ENCODE measurements at regions not wholly inside any gene's neighbourhood (a gene's known extent, or its start where the extent isn't known, plus 50 kb on each side); places are given as distances from the start of the nearest gene placed in this dataset.
"Not testable (repeated sequence)": the region's sequence is repeated elsewhere in the genome, so short reads cannot be mapped to it uniquely, and the experiment has no call there.

- Histone ChIP-seq H3K27ac (no peak overlapping the region), H3K4me3 (no peak overlapping the region)
- DNase-seq (ENCODE audit: low spot score), result no peak
- TF ChIP-seq CTCF (IDR thresholded peaks at IDR 0.05), result no peak
Observed at GRCh38 chr2:195108182-195108581, 548.8 kb upstream of the SLC39A10 start.

GRCh38 chr2:195106681-195107380 lies 550.2 kb upstream of the SLC39A10 start:
- Histone ChIP-seq H3K27ac (no peak overlapping the region), H3K4me3 (no peak overlapping the region)
- no peak for TF ChIP-seq CTCF (IDR thresholded peaks at IDR 0.05)
- DNase-seq (ENCODE audit: low spot score), result no peak

GRCh38 chr2:195105581-195105980 lies 551.4 kb upstream of the SLC39A10 start:
- Histone ChIP-seq H3K27ac (no peak overlapping the region), H3K4me3 (no peak overlapping the region)
- TF ChIP-seq CTCF (IDR thresholded peaks at IDR 0.05), result no peak
- DNase-seq (ENCODE audit: low spot score), result no peak

- Histone ChIP-seq H3K4me3 (no peak overlapping the region), H3K27ac (no peak overlapping the region)
- no peak for DNase-seq (ENCODE audit: low spot score)
- TF ChIP-seq CTCF (IDR thresholded peaks at IDR 0.05), result no peak
Observed at GRCh38 chr2:195094330-195094729, 562.7 kb upstream of the SLC39A10 start.

- Histone ChIP-seq H3K27ac (no peak overlapping the region), H3K4me3 (no peak overlapping the region)
- TF ChIP-seq CTCF (IDR thresholded peaks at IDR 0.05), result no peak
- DNase-seq (ENCODE audit: low spot score), result no peak
Observed at GRCh38 chr2:195092341-195092740, 564.7 kb upstream of the SLC39A10 start.

GRCh38 chr2:195072806-195073205 lies 584.2 kb upstream of the SLC39A10 start:
- not testable (repeated sequence) for H3K4me3 ChIP-seq; DNase-seq (ENCODE audit: low spot score); H3K27ac ChIP-seq

GRCh38 chr2:195057001-195057400 lies 600.0 kb upstream of the SLC39A10 start:
- DNase-seq (ENCODE audit: low spot score), result no peak
- no peak overlapping the region for H3K4me3 ChIP-seq
- no peak for TF ChIP-seq CTCF (IDR thresholded peaks at IDR 0.05)
- H3K27ac ChIP-seq, result no peak overlapping the region
